ENCODE measurements at regions not wholly inside any gene's neighbourhood (a gene's known extent, or its start where the extent isn't known, plus 50 kb on each side); places are given as distances from the start of the nearest gene placed in this dataset.

DNA sequence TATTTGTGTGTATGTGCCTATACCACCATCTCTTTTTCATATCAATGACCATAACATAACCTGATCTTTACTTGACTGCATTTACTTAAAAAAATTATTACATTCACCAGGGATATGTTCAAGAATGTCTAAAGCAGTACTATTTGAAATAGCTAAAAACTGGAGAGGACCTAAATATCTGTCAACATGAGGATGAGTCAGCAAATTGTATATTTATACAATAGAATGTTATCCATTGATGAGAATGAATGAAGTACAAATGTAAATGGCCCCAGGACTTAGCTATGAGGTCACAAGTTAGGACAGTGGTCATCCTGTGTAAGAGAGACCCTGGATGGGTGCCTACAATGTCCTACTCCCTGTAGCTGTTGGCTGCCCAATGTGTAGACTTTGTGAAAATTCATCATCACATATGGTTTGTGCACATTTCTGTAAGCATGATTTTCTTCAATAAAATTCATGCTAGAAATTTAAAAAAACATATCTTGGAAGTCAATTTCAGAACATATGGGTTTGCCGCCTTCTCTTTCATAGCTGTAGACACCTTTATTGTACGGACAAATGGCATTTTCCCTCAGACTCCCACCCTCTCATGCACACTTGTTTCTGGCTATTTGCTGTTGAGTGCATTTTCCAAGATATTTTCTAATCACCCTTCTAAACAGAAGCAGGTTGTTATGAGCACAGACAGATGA lies 202.4 kb downstream of the CDH26 start:
- TF ChIP-seq, protein P1, sequence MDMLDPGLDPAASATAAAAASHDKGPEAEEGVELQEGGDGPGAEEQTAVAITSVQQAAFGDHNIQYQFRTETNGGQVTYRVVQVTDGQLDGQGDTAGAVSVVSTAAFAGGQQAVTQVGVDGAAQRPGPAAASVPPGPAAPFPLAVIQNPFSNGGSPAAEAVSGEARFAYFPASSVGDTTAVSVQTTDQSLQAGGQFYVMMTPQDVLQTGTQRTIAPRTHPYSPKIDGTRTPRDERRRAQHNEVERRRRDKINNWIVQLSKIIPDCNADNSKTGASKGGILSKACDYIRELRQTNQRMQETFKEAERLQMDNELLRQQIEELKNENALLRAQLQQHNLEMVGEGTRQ (IDR thresholded peaks at IDR 0.05; ENCODE audit: low read depth, low read length) = no peak
- TF ChIP-seq, protein P2, sequence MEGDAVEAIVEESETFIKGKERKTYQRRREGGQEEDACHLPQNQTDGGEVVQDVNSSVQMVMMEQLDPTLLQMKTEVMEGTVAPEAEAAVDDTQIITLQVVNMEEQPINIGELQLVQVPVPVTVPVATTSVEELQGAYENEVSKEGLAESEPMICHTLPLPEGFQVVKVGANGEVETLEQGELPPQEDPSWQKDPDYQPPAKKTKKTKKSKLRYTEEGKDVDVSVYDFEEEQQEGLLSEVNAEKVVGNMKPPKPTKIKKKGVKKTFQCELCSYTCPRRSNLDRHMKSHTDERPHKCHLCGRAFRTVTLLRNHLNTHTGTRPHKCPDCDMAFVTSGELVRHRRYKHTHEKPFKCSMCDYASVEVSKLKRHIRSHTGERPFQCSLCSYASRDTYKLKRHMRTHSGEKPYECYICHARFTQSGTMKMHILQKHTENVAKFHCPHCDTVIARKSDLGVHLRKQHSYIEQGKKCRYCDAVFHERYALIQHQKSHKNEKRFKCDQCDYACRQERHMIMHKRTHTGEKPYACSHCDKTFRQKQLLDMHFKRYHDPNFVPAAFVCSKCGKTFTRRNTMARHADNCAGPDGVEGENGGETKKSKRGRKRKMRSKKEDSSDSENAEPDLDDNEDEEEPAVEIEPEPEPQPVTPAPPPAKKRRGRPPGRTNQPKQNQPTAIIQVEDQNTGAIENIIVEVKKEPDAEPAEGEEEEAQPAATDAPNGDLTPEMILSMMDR (conservative IDR thresholded peaks at IDR 0.05; ENCODE audit: low read depth, low read length) = no peak
- TF ChIP-seq CHD1 (IDR thresholded peaks at IDR 0.05; ENCODE audit: low read depth, low read length) = no peak
- TF ChIP-seq, protein P3, sequence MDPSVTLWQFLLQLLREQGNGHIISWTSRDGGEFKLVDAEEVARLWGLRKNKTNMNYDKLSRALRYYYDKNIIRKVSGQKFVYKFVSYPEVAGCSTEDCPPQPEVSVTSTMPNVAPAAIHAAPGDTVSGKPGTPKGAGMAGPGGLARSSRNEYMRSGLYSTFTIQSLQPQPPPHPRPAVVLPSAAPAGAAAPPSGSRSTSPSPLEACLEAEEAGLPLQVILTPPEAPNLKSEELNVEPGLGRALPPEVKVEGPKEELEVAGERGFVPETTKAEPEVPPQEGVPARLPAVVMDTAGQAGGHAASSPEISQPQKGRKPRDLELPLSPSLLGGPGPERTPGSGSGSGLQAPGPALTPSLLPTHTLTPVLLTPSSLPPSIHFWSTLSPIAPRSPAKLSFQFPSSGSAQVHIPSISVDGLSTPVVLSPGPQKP (IDR thresholded peaks at IDR 0.05; ENCODE audit: borderline replicate concordance, low read depth, low read length) = no peak
- TF ChIP-seq NFE2L2 (IDR thresholded peaks at IDR 0.05; ENCODE audit: low read depth, low read length) = peak; percentile 83
- no peak for TF ChIP-seq BHLHE40 (IDR thresholded peaks at IDR 0.05; ENCODE audit: low read depth, low read length)
- no peak for TF ChIP-seq POLR2A (IDR thresholded peaks at IDR 0.05; ENCODE audit: low read depth, low read length)
- TF ChIP-seq SMC3 (IDR thresholded peaks at IDR 0.05; ENCODE audit: low read depth, low read length) = no peak
- TF ChIP-seq CEBPB (IDR thresholded peaks at IDR 0.05; ENCODE audit: low read depth, low read length) = no peak
- no peak for TF ChIP-seq MXI1 (IDR thresholded peaks at IDR 0.05; ENCODE audit: borderline replicate concordance, low read depth, low read length)
